Jurkat, Clone E6-1 (cell line): ENCODE measurements at regions not wholly inside any gene's neighbourhood (a gene's known extent, or its start where the extent isn't known, plus 50 kb on each side); places are given as distances from the start of the nearest gene placed in this dataset.

ENCODE experiments used
- DNase-seq: peaks from one replicate; pipeline ENCODE4 v3.0.0-alpha.2; 2011; ENCODE audit warnings: low read depth, low spot score
- H3K4me3 ChIP-seq: 2 replicates; pipeline ENCODE4 v1.5.1; 2011; ENCODE audit warnings: mild to moderate bottlenecking, low read length, control low read depth, moderate library complexity

- no peak overlapping the region for H3K4me3 ChIP-seq
- no peak for DNase-seq
These were observed 336.4 kb upstream of the CDH20 start for GRCh38 chr18:60996822-60997221.

- no peak for DNase-seq
- H3K4me3 ChIP-seq, result no peak overlapping the region
These were observed 332.1 kb upstream of the CDH20 start for GRCh38 chr18:61001138-61001537.

- no peak overlapping the region for H3K4me3 ChIP-seq
- DNase-seq, result no peak
These were observed 326.5 kb upstream of the CDH20 start for GRCh38 chr18:61006687-61007224.

- DNase-seq, result no peak
- H3K4me3 ChIP-seq, result no peak overlapping the region
These were observed 313.6 kb upstream of the CDH20 start for GRCh38 chr18:61019338-61020301.

GRCh38 chr18:61025596-61025995 is 307.6 kb upstream of the CDH20 start:
- DNase-seq, result no peak
- no peak overlapping the region for H3K4me3 ChIP-seq

GRCh38 chr18:61031626-61032025 is 301.6 kb upstream of the CDH20 start:
- DNase-seq, result no peak
- H3K4me3 ChIP-seq, result no peak overlapping the region

GRCh38 chr18:61034580-61034979 is 298.6 kb upstream of the CDH20 start:
- no peak for DNase-seq
- no peak overlapping the region for H3K4me3 ChIP-seq

GRCh38 chr18:61039251-61039650 is 294.0 kb upstream of the CDH20 start:
- no peak overlapping the region for H3K4me3 ChIP-seq
- DNase-seq, result no peak

- no peak overlapping the region for H3K4me3 ChIP-seq
- no peak for DNase-seq
These were observed 285.4 kb upstream of the CDH20 start for GRCh38 chr18:61047794-61048193.

- H3K4me3 ChIP-seq, result no peak overlapping the region
- no peak for DNase-seq
These were observed 275.8 kb upstream of the CDH20 start for GRCh38 chr18:61057443-61057842.

GRCh38 chr18:61062258-61062657 is 271.0 kb upstream of the CDH20 start:
- DNase-seq, result no peak
- no peak overlapping the region for H3K4me3 ChIP-seq

- no peak for DNase-seq
- no peak overlapping the region for H3K4me3 ChIP-seq
These were observed 268.3 kb upstream of the CDH20 start for GRCh38 chr18:61064911-61065310.

GRCh38 chr18:61076986-61077385 is 256.2 kb upstream of the CDH20 start:
- no peak overlapping the region for H3K4me3 ChIP-seq
- no peak for DNase-seq

GRCh38 chr18:61079714-61080113 is 253.5 kb upstream of the CDH20 start:
- no peak overlapping the region for H3K4me3 ChIP-seq
- DNase-seq, result no peak

- no peak overlapping the region for H3K4me3 ChIP-seq
- no peak for DNase-seq
These were observed 252.2 kb upstream of the CDH20 start for GRCh38 chr18:61080954-61081528.

GRCh38 chr18:61082976-61083630 is 250.1 kb upstream of the CDH20 start:
- DNase-seq, result no peak
- no peak overlapping the region for H3K4me3 ChIP-seq

- no peak for DNase-seq
- H3K4me3 ChIP-seq, result no peak overlapping the region
These were observed 248.2 kb upstream of the CDH20 start for GRCh38 chr18:61085036-61085435.

- no peak for DNase-seq
These were observed 247.5 kb upstream of the CDH20 start for GRCh38 chr18:61085761-61086160.

GRCh38 chr18:61086657-61087056 is 246.6 kb upstream of the CDH20 start:
- DNase-seq, result no peak
- H3K4me3 ChIP-seq, result no peak overlapping the region

More at GRCh38 chr18:61085761-61086160, 247.5 kb upstream of the CDH20 start:
- H3K4me3 ChIP-seq, result no peak overlapping the region

- H3K4me3 ChIP-seq, result no peak overlapping the region
- DNase-seq, result no peak
These were observed 241.9 kb upstream of the CDH20 start for GRCh38 chr18:61091379-61091778.
